K562 (cell line): ENCODE measurements at regions not wholly inside any gene's neighbourhood (a gene's known extent, or its start where the extent isn't known, plus 50 kb on each side); places are given as distances from the start of the nearest gene placed in this dataset.

Source experiments
- ATAC-seq: fragments of 200-7000 bp; cut with Tn5 transposase; 3 replicates; pipeline ENCODE4 v1.9.1; 2020; ENCODE audit warnings: moderate library complexity
- BruUV-seq: library from RNA; stranded (reverse); fragments of 400-500 nt; replicated peaks from 2 replicates; lab custom pipeline; 2021; lab: Mats Ljungman, UMichigan
- CTCF ChIA-PET: fragments of 300-600 bp; formaldehyde crosslinking; extraction: SDS; loops from one replicate; lab custom pipeline; 2021; ENCODE audit warnings: low intra/inter-chr PET ratio; lab: Yijun Ruan, JAX
- POLR2A ChIA-PET: fragments of 300-600, 350-650 bp; sonication (Branson Sonifier 250); formaldehyde crosslinking; extraction: SDS; loops from one replicate; lab custom pipeline; 2021; ENCODE audit warnings: antibody characterized with exemption, inconsistent platforms; lab: Yijun Ruan, JAX
- DNase-seq, 4 experiments: peaks; one replicate each; pipeline versions ENCODE4 v3.0.0 to v3.0.0-alpha.2; 2011 to 2018; ENCODE audit warnings: low spot score in 3 of 4, mixed read lengths in 3 of 4; ENCODE audit errors: extremely low read depth in 1 of 4
- FAIRE-seq: peaks from 2 replicates; lab custom pipeline; 2011; peaks lifted over from hg19 to GRCh38; lab: Jason Lieb, UNC
- H2AFZ ChIP-seq: 2 replicates; pipeline ENCODE4 v1.6.0; 2011; ENCODE audit warnings: low read depth, low read length, control low read depth, inconsistent platforms
- H3K27ac ChIP-seq: fragments of 200-600 bp; 3 replicates; pipeline ENCODE4 v1.8.0; 2011; ENCODE audit warnings: low read depth, mild to moderate bottlenecking, control low read depth, inconsistent platforms, low read length, moderate library complexity, mixed read lengths; ENCODE audit errors: extremely low read depth
- H3K27me3 ChIP-seq, 2 experiments: fragments of 300-600 bp in 1 of 2; 2 replicates in 1 of 2; 3 replicates in 1 of 2; pipeline versions ENCODE4 v1.6.0 to v1.8.0; 2011; ENCODE audit warnings: inconsistent platforms in 2 of 2, low read length in 2 of 2, mild to moderate bottlenecking in 1 of 2, mixed read lengths in 1 of 2, moderate library complexity in 1 of 2; ENCODE audit not compliant: control insufficient read depth in 2 of 2, insufficient read depth in 2 of 2
- H3K36me3 ChIP-seq: fragments of 300-600 bp; 3 replicates; pipeline ENCODE4 v1.8.0; 2011; ENCODE audit warnings: mild to moderate bottlenecking, low read length, inconsistent platforms; ENCODE audit not compliant: control insufficient read depth, insufficient read depth
- H3K4me1 ChIP-seq, 2 experiments: fragments of 200-600 bp in 1 of 2; replicated peaks in 1 of 2; 2 replicates in 1 of 2; 3 replicates in 1 of 2; pipeline versions ENCODE4 v1.5.1 to v1.8.0; 2011; ENCODE audit warnings: inconsistent platforms in 2 of 2, low read length in 2 of 2, mild to moderate bottlenecking in 1 of 2, mixed read lengths in 1 of 2, moderate library complexity in 1 of 2; ENCODE audit not compliant: control insufficient read depth in 2 of 2, insufficient read depth in 2 of 2
- H3K4me2 ChIP-seq: 2 replicates; pipeline ENCODE4 v1.6.1; 2011; ENCODE audit warnings: low read length, control low read depth, inconsistent platforms, mixed read lengths; ENCODE audit not compliant: insufficient read depth
- H3K4me3 ChIP-seq: fragments of 200-600 bp; sonication (generic), shearing (Covaris generic); 2 replicates; pipeline ENCODE4 v1.5.1; 2016; ENCODE audit warnings: control low read depth, inconsistent platforms
- H3K79me2 ChIP-seq: fragments of 200-600 bp; 3 replicates; pipeline ENCODE4 v1.8.0; 2011; ENCODE audit warnings: low read length, inconsistent platforms; ENCODE audit not compliant: control insufficient read depth, insufficient read depth
- H3K9ac ChIP-seq, 2 experiments: 2 replicates each; pipeline versions ENCODE4 v1.6.0 to v1.6.1; 2011; ENCODE audit warnings: low read depth in 2 of 2, low read length in 2 of 2, control low read depth in 1 of 2, inconsistent platforms in 1 of 2, mild to moderate bottlenecking in 1 of 2, mixed read lengths in 1 of 2; ENCODE audit not compliant: insufficient read depth in 1 of 2
- H3K9me1 ChIP-seq: one replicate; pipeline ENCODE4 v1.6.0; 2011; ENCODE audit warnings: inconsistent platforms, mild to moderate bottlenecking, low read length, moderate library complexity; ENCODE audit not compliant: control insufficient read depth, insufficient read depth
- H3K9me3 ChIP-seq: replicated peaks from 2 replicates; pipeline ENCODE4 v1.5.1; 2011; ENCODE audit warnings: low read depth, low read length, inconsistent platforms; ENCODE audit not compliant: control insufficient read depth, insufficient read depth
- H4K20me1 ChIP-seq: replicated peaks from 2 replicates; pipeline ENCODE4 v1.6.1; 2011; ENCODE audit warnings: low read length, inconsistent platforms, mixed read lengths; ENCODE audit not compliant: control insufficient read depth, insufficient read depth
- CCNT2 ChIP-seq: IDR thresholded peaks from 2 replicates; pipeline ENCODE4 v1.6.1; 2011; ENCODE audit warnings: borderline replicate concordance, low read depth, mild to moderate bottlenecking, moderate library complexity, mixed read lengths, low read length; ENCODE audit not compliant: insufficient read length; ENCODE audit errors: extremely low read depth
- FOXJ3 ChIP-seq: sonication (generic); formaldehyde crosslinking; IDR thresholded peaks from 2 replicates; pipeline ENCODE4 v1.4.0; 2020; ENCODE audit warnings: mild to moderate bottlenecking, missing genetic modification reagents
- FOXO4 ChIP-seq: fragments of 450-650 bp; formaldehyde crosslinking; IDR thresholded peaks from 2 replicates; pipeline ENCODE4 v1.4.0; 2020; ENCODE audit warnings: mild to moderate bottlenecking, moderate library complexity
- GATAD2B ChIP-seq: fragments of 450-650 bp; IDR thresholded peaks from 2 replicates; pipeline ENCODE4 v1.6.1; 2017; ENCODE audit warnings: mild to moderate bottlenecking, borderline replicate concordance
- OTX1 ChIP-seq: fragments of 450-650 bp; formaldehyde crosslinking; IDR thresholded peaks from 2 replicates; pipeline ENCODE4 v1.4.0; 2022; ENCODE audit warnings: mild to moderate bottlenecking
- PHF20 ChIP-seq: fragments of 450-650 bp; IDR thresholded peaks from 2 replicates; pipeline ENCODE4 v1.6.1; 2018; ENCODE audit not compliant: partially characterized antibody
- POU5F1 ChIP-seq: fragments of 150-350 bp; IDR thresholded peaks from 2 replicates; pipeline ENCODE4 v1.6.1; 2014; ENCODE audit warnings: borderline replicate concordance, low read length, low read depth, mild to moderate bottlenecking; ENCODE audit not compliant: partially characterized antibody
- ZZZ3 ChIP-seq: fragments of 450-650 bp; IDR thresholded peaks from 2 replicates; pipeline ENCODE4 v1.6.1; 2016; ENCODE audit warnings: antibody characterized with exemption, mild to moderate bottlenecking, moderate library complexity
- WGBS: fragments of 100-300 bp; shearing (Covaris generic); methylation state at CpG from one replicate; pipeline ENCODE4 v1.1.6; 2016; ENCODE audit warnings: low coverage, mixed read lengths; ENCODE audit not compliant: insufficient coverage; ENCODE audit errors: missing lambda C conversion rate; 5-methylcytosine and 5-hydroxymethylcytosine counted together
- in situ Hi-C: fragments of 300-500 bp; cut with MboI; formaldehyde crosslinking; loops from 4 replicates; pipeline ENCODE4 v1.15.0; 2018; ENCODE audit warnings: inconsistent platforms, mixed read lengths
- intact Hi-C: fragments of 100-400 bp; cut with micrococcal nuclease; formaldehyde crosslinking; loops from 2 replicates; pipeline ENCODE4 v1.14.2; 2022

- DNase-seq = no peak
- H3K9me3 ChIP-seq = no peaks in the 10 kb centered on the region; the same call in 1 of the 2 replicates
- H3K27me3 ChIP-seq = no peaks in the 10 kb centered on the region
- FAIRE-seq = no peak
- intact Hi-C loops = no loop called here
- ChIA-PET CTCF (no interaction called here), POLR2A (no interaction called here)
- no peak overlapping the region for H3K4me2 ChIP-seq
- 3% methylated on average over 2 of the region's 2 CpGs for WGBS
- in situ Hi-C loops = no loop called here
- ATAC-seq = no peak
- no peaks in the 10 kb centered on the region for H3K9me1 ChIP-seq
- H3K4me1 ChIP-seq = no peaks in the 10 kb centered on the region
- TF ChIP-seq FOXJ3 (no peak), ZZZ3 (no peak), CCNT2 (no peak), OTX1 (CRISPR knock-in tag) (no peak), GATAD2B (no peak), POU5F1 (no peak)
- H4K20me1 ChIP-seq = no peaks in the 10 kb centered on the region
- no TSS peak for BruUV-seq
- H3K4me3 ChIP-seq = no peak overlapping the region
- H3K36me3 ChIP-seq = no peaks in the 10 kb centered on the region
- H3K9ac ChIP-seq = no peak overlapping the region
- no peak overlapping the region for H2AFZ ChIP-seq
- no peak overlapping the region for H3K27ac ChIP-seq
- no peaks in the 10 kb centered on the region for H3K79me2 ChIP-seq
Observed at GRCh38 chr10:8617792-8618191, 563.3 kb downstream of the GATA3 start.

GRCh38 chr10:8618834-8619233 is 564.3 kb downstream of the GATA3 start:
- Histone ChIP-seq H3K36me3 (no peaks in the 10 kb centered on the region), H3K4me1 (no peaks in the 10 kb centered on the region), H2AFZ (no peak overlapping the region), H3K9ac (no peak overlapping the region), H3K9me1 (no peaks in the 10 kb centered on the region), H3K79me2 (no peaks in the 10 kb centered on the region), H4K20me1 (no peaks in the 10 kb centered on the region), H3K4me3 (no peak overlapping the region), H3K27ac (no peak overlapping the region), H3K4me2 (no peak overlapping the region), H3K9me3 (no peaks in the 10 kb centered on the region; the same call in 1 of the 2 replicates), H3K27me3 (no peaks in the 10 kb centered on the region)
- no peak for TF ChIP-seq FOXO4 (CRISPR knock-in tag)
- TF ChIP-seq PHF20 = no peak
- FAIRE-seq = no peak
- ATAC-seq = no peak
- in situ Hi-C loops (no loop called here), intact Hi-C loops (no loop called here)
- ChIA-PET CTCF (no interaction called here), POLR2A (no interaction called here)
- BruUV-seq = no TSS peak
- WGBS = 0% methylated on average over 4 of the region's 4 CpGs
- no peak for DNase-seq
